H9 (cell line): ENCODE measurements at regions not wholly inside any gene's neighbourhood (a gene's known extent, or its start where the extent isn't known, plus 50 kb on each side); places are given as distances from the start of the nearest gene placed in this dataset.

Experiments
- DNase-seq: peaks from one replicate; pipeline ENCODE4 v3.0.0-alpha.2; 2017
- H2AFZ ChIP-seq: one replicate; pipeline ENCODE4 v1.6.1; 2013; ENCODE audit warnings: mild to moderate bottlenecking, low read length, control low read depth, moderate library complexity
- H2AK5ac ChIP-seq: 2 replicates; pipeline ENCODE4 v1.6.1; 2013; ENCODE audit warnings: low read length, control low read depth, mixed read lengths; ENCODE audit not compliant: insufficient read length
- H2BK120ac ChIP-seq: one replicate; pipeline ENCODE4 v1.6.1; 2013; ENCODE audit warnings: low read depth, mild to moderate bottlenecking, low read length, control low read depth, inconsistent platforms; ENCODE audit not compliant: poor library complexity, severe bottlenecking
- H2BK12ac ChIP-seq: 2 replicates; pipeline ENCODE4 v1.6.1; 2013; ENCODE audit warnings: low read length, control low read depth, mixed read lengths, low read depth; ENCODE audit not compliant: insufficient read length
- H2BK15ac ChIP-seq: 2 replicates; pipeline ENCODE4 v1.6.1; 2013; ENCODE audit warnings: low read depth, low read length, control low read depth
- H2BK20ac ChIP-seq: one replicate; pipeline ENCODE4 v1.6.1; 2013; ENCODE audit warnings: low read depth, mild to moderate bottlenecking, low read length, control low read depth, inconsistent platforms; ENCODE audit not compliant: poor library complexity, severe bottlenecking
- H2BK5ac ChIP-seq: 2 replicates; pipeline ENCODE4 v1.6.1; 2013; ENCODE audit warnings: low read length, control low read depth, mixed read lengths; ENCODE audit not compliant: insufficient read length
- H3K14ac ChIP-seq: 2 replicates; pipeline ENCODE4 v1.6.1; 2013; ENCODE audit warnings: low read length, control low read depth; ENCODE audit not compliant: insufficient read depth
- H3K18ac ChIP-seq: 2 replicates; pipeline ENCODE4 v1.6.1; 2013; ENCODE audit warnings: low read depth, mild to moderate bottlenecking, mixed read lengths, low read length, control low read depth; ENCODE audit not compliant: insufficient read length
- H3K23ac ChIP-seq: 2 replicates; pipeline ENCODE4 v1.6.1; 2013; ENCODE audit warnings: low read length, control low read depth, mixed read lengths, low read depth; ENCODE audit not compliant: insufficient read length
- H3K23me2 ChIP-seq: 2 replicates; pipeline ENCODE4 v1.6.1; 2013; ENCODE audit warnings: low read depth, mild to moderate bottlenecking, mixed read lengths, low read length, control low read depth; ENCODE audit not compliant: insufficient read length, poor library complexity, severe bottlenecking
- H3K27ac ChIP-seq: 2 replicates; pipeline ENCODE4 v1.5.1; 2013; ENCODE audit warnings: low read length, control low read depth, mixed read lengths, low read depth; ENCODE audit not compliant: insufficient read length
- H3K27me3 ChIP-seq: 2 replicates; pipeline ENCODE4 v1.6.1; 2013; ENCODE audit warnings: low read length, control low read depth, inconsistent platforms; ENCODE audit not compliant: insufficient read depth
- H3K4ac ChIP-seq: 2 replicates; pipeline ENCODE4 v1.6.1; 2013; ENCODE audit warnings: low read depth, mild to moderate bottlenecking, control low read depth, inconsistent platforms, low read length, moderate library complexity
- H3K4me1 ChIP-seq: 2 replicates; pipeline ENCODE4 v1.6.1; 2013; ENCODE audit warnings: low read length, control low read depth, inconsistent platforms; ENCODE audit not compliant: insufficient read depth
- H3K4me2 ChIP-seq: 2 replicates; pipeline ENCODE4 v1.6.1; 2013; ENCODE audit warnings: low read length, control low read depth, mixed read lengths; ENCODE audit not compliant: insufficient read length, insufficient read depth
- H3K56ac ChIP-seq: 2 replicates; pipeline ENCODE4 v1.6.1; 2013; ENCODE audit warnings: low read depth, mild to moderate bottlenecking, mixed read lengths, low read length, control low read depth; ENCODE audit not compliant: insufficient read length
- H3K79me1 ChIP-seq: 2 replicates; pipeline ENCODE4 v1.6.1; 2013; ENCODE audit warnings: low read depth, mild to moderate bottlenecking, moderate library complexity, low read length, control low read depth, inconsistent platforms; ENCODE audit not compliant: insufficient read depth, poor library complexity, severe bottlenecking
- H3K79me2 ChIP-seq: 2 replicates; pipeline ENCODE4 v1.6.1; 2013; ENCODE audit warnings: low read length, control low read depth, inconsistent platforms; ENCODE audit not compliant: insufficient read depth
- H3K9ac ChIP-seq: 2 replicates; pipeline ENCODE4 v1.6.1; 2013; ENCODE audit warnings: low read length, control low read depth, mixed read lengths; ENCODE audit not compliant: insufficient read length; ENCODE audit errors: extremely low read depth
- H3K9me3 ChIP-seq: one replicate; pipeline ENCODE4 v1.6.1; 2013; ENCODE audit warnings: low read depth, low read length, inconsistent platforms; ENCODE audit not compliant: control insufficient read depth
- H3T11ph ChIP-seq: one replicate; pipeline ENCODE4 v1.6.1; 2013; ENCODE audit warnings: mild to moderate bottlenecking, low read length, control low read depth, inconsistent platforms
- H4K20me1 ChIP-seq: one replicate; pipeline ENCODE4 v1.6.1; 2013; ENCODE audit not compliant: control insufficient read depth, insufficient read length, insufficient read depth
- H4K5ac ChIP-seq: 2 replicates; pipeline ENCODE4 v1.6.1; 2013; ENCODE audit warnings: low read depth, mild to moderate bottlenecking, mixed read lengths, low read length, control low read depth; ENCODE audit not compliant: insufficient read length
- H4K8ac ChIP-seq: replicated peaks from 2 replicates; pipeline ENCODE4 v1.6.1; 2013; ENCODE audit warnings: low read length, control low read depth, mixed read lengths, low read depth; ENCODE audit not compliant: insufficient read length
- H4K91ac ChIP-seq: 2 replicates; pipeline ENCODE4 v1.6.1; 2013; ENCODE audit warnings: low read depth, mild to moderate bottlenecking, moderate library complexity, mixed read lengths, low read length, control low read depth; ENCODE audit not compliant: insufficient read length
- H3K27ac Mint-ChIP-seq, 3 experiments: 2 replicates in 2 of 3; 3 replicates in 1 of 3; pipeline ENCODE4 v1.8.0; 2020 to 2021; ENCODE audit warnings: mixed read lengths in 3 of 3, mild to moderate bottlenecking in 1 of 3, moderate library complexity in 1 of 3
- H3K27me3 Mint-ChIP-seq: 2 replicates; pipeline ENCODE4 v1.8.0; 2021; ENCODE audit warnings: low read depth, mild to moderate bottlenecking, moderate library complexity, mixed read lengths
- H3K36me3 Mint-ChIP-seq, 3 experiments: 2 replicates in 2 of 3; 3 replicates in 1 of 3; pipeline ENCODE4 v1.8.0; 2020 to 2021; ENCODE audit warnings: low read depth in 3 of 3, mixed read lengths in 3 of 3; ENCODE audit not compliant: insufficient read depth in 1 of 3
- H3K4me1 Mint-ChIP-seq, 2 experiments: 2 replicates each; pipeline ENCODE4 v1.8.0; 2020; ENCODE audit warnings: mixed read lengths in 2 of 2
- H3K4me3 Mint-ChIP-seq, 2 experiments: 2 replicates in 1 of 2; 3 replicates in 1 of 2; pipeline ENCODE4 v1.8.0; 2020 to 2021; ENCODE audit warnings: mild to moderate bottlenecking in 2 of 2, mixed read lengths in 2 of 2, moderate library complexity in 1 of 2
- H3K9me3 Mint-ChIP-seq, 2 experiments: 2 replicates in 1 of 2; 3 replicates in 1 of 2; pipeline ENCODE4 v1.8.0; 2020; ENCODE audit warnings: mild to moderate bottlenecking in 2 of 2, mixed read lengths in 2 of 2, moderate library complexity in 1 of 2
- WGBS: extraction: QIAGEN DNeasy Blood & Tissue Kit; methylation state at CpG from one replicate; pipeline ENCODE4 v1.1.7; 2013; ENCODE audit warnings: missing lambda C conversion rate, low lambda C conversion rate, mixed read lengths; ENCODE audit not compliant: insufficient read length; ENCODE audit errors: extremely low coverage; 5-methylcytosine and 5-hydroxymethylcytosine counted together
- TF ChIP-seq, protein P1 (sequence below): fragments of 200-600 bp; sonication (generic); conservative IDR thresholded peaks from 3 replicates; pipeline ENCODE4 v1.8.0; 2021; ENCODE audit warnings: antibody characterized with exemption, mild to moderate bottlenecking

DNA sequence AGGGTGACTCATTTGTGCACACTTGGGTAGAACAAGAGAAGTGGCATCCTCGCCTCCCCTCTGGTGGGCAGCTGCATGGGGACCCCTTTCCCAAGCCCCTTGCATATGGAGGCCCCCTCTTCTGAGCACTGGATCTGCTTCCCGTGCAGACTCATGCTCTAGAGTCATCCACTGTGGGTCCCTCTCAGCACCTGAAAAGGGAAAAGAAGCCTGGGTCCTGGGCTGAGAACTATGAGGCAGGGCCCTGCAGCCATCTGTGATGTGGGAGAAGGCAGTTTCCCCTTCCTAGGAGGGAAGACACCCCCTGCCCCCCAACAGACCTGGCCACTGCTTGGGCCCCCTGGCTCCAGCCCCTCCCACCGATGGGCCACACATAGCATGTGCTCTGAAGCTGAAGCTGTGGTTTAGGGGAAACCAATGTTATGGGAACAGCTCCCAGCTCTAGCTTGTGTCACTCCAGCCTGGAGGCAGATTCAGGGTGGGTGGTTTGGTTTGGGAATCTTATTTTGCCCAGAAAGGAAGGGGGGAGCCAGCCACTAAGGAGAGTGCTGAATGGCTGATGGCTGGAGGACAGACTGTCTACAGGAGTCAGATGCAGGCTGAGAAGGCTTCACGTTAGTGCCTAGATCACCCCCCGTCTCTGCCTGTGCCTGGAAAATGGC, 172.8 kb downstream of the GLI2 start:
- no peak overlapping the region for H3K18ac ChIP-seq
- H2BK120ac ChIP-seq: no peak overlapping the region
- peaks cover 7% of the 10 kb centered on the region for H3K4me1 ChIP-seq
- no peak overlapping the region for H2BK5ac ChIP-seq
- DNase-seq: no peak
- no peak overlapping the region for H4K5ac ChIP-seq
- H3K14ac ChIP-seq: peak overlapping the region; percentile 31; the same call in 1 of the 2 replicates
- peaks cover 7 to 13% (median 8%) of the 10 kb centered on the region in 3 experiments; a peak in 5 of 7 replicates for H3K36me3 Mint-ChIP-seq
- no peak overlapping the region for H3T11ph ChIP-seq
- H4K8ac ChIP-seq: no peak overlapping the region
- peak overlapping the region in 2 of 3 experiments; percentile 64 to 74; a peak in 2 of 7 replicates for H3K27ac Mint-ChIP-seq
- no peak overlapping the region for H2BK15ac ChIP-seq
- no peak overlapping the region for H3K27ac ChIP-seq
- no peaks in the 10 kb centered on the region; the same call in 1 of the 2 replicates for H3K27me3 Mint-ChIP-seq
- no peaks in the 10 kb centered on the region for H3K79me1 ChIP-seq
- H3K27me3 ChIP-seq: no peaks in the 10 kb centered on the region
- no peak overlapping the region for H3K9ac ChIP-seq
- no peak overlapping the region for H4K91ac ChIP-seq
- H3K23ac ChIP-seq: no peak overlapping the region
- H3K4me3 Mint-ChIP-seq: no peak overlapping the region
- no peak overlapping the region for H2AFZ ChIP-seq
- H3K23me2 ChIP-seq: no peaks in the 10 kb centered on the region
- no peak overlapping the region for H2BK20ac ChIP-seq
- no peak overlapping the region for H2AK5ac ChIP-seq
- H3K4me1 Mint-ChIP-seq: peaks cover 21 to 34% of the 10 kb centered on the region in 2 experiments
- TF ChIP-seq, protein P1, sequence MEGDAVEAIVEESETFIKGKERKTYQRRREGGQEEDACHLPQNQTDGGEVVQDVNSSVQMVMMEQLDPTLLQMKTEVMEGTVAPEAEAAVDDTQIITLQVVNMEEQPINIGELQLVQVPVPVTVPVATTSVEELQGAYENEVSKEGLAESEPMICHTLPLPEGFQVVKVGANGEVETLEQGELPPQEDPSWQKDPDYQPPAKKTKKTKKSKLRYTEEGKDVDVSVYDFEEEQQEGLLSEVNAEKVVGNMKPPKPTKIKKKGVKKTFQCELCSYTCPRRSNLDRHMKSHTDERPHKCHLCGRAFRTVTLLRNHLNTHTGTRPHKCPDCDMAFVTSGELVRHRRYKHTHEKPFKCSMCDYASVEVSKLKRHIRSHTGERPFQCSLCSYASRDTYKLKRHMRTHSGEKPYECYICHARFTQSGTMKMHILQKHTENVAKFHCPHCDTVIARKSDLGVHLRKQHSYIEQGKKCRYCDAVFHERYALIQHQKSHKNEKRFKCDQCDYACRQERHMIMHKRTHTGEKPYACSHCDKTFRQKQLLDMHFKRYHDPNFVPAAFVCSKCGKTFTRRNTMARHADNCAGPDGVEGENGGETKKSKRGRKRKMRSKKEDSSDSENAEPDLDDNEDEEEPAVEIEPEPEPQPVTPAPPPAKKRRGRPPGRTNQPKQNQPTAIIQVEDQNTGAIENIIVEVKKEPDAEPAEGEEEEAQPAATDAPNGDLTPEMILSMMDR: no peak
- H4K20me1 ChIP-seq: peaks cover 2% of the 10 kb centered on the region
- no peaks in the 10 kb centered on the region for H3K9me3 Mint-ChIP-seq
- H3K9me3 ChIP-seq: no peaks in the 10 kb centered on the region
- WGBS: no CpG with 5 or more reads among the region's 5 CpGs
- no peak overlapping the region for H3K4me2 ChIP-seq
- H3K4ac ChIP-seq: no peak overlapping the region
- peaks cover 2% of the 10 kb centered on the region; the same call in 1 of the 2 replicates for H3K79me2 ChIP-seq
- no peak overlapping the region for H2BK12ac ChIP-seq
- no peak overlapping the region for H3K56ac ChIP-seq
